ENCODE measurements at regions not wholly inside any gene's neighbourhood (a gene's known extent, or its start where the extent isn't known, plus 50 kb on each side); places are given as distances from the start of the nearest gene placed in this dataset.
A peak's percentile ranks its signal among the peaks of the same experiment; 100 is the strongest.

GRCh38 chr5:107211630-107212029 lies 459.1 kb downstream of the EFNA5 start:
- DNase-seq, result no peak

- no peak for DNase-seq
These were observed 461.9 kb downstream of the EFNA5 start for GRCh38 chr5:107208867-107209266.

GRCh38 chr5:107204413-107204812 lies 466.3 kb downstream of the EFNA5 start:
- no peak for DNase-seq

- DNase-seq, result no peak
These were observed 467.5 kb downstream of the EFNA5 start for GRCh38 chr5:107203243-107203642.

- no peak for DNase-seq
These were observed 471.0 kb downstream of the EFNA5 start for GRCh38 chr5:107199756-107200155.

GRCh38 chr5:107196500-107197059 lies 474.2 kb downstream of the EFNA5 start:
- DNase-seq, result no peak

GRCh38 chr5:107195890-107196395 lies 474.8 kb downstream of the EFNA5 start:
- DNase-seq, result no peak

GRCh38 chr5:107184871-107185270 lies 485.9 kb downstream of the EFNA5 start:
- DNase-seq, result no peak

GRCh38 chr5:107184066-107184465 lies 486.7 kb downstream of the EFNA5 start:
- DNase-seq, result no peak

- DNase-seq, result no peak
These were observed 500.1 kb downstream of the EFNA5 start for GRCh38 chr5:107170620-107171019.

GRCh38 chr5:107169867-107170266 lies 500.9 kb downstream of the EFNA5 start:
- no peak for DNase-seq

GRCh38 chr5:107168848-107169752 lies 501.6 kb downstream of the EFNA5 start:
- no peak for DNase-seq

- DNase-seq, result no peak
These were observed 502.7 kb downstream of the EFNA5 start for GRCh38 chr5:107168086-107168485.

GRCh38 chr5:107165296-107165695 lies 505.4 kb downstream of the EFNA5 start:
- DNase-seq, result no peak

- DNase-seq, result no peak
These were observed 512.9 kb downstream of the EFNA5 start for GRCh38 chr5:107157809-107158208.

GRCh38 chr5:107155707-107156106 lies 515.0 kb downstream of the EFNA5 start:
- DNase-seq, result no peak

- DNase-seq, result no peak
These were observed 516.1 kb downstream of the EFNA5 start for GRCh38 chr5:107154593-107154992.

GRCh38 chr5:107153283-107153682 lies 517.5 kb downstream of the EFNA5 start:
- no peak for DNase-seq

GRCh38 chr5:107149243-107150005 lies 521.3 kb downstream of the EFNA5 start:
- DNase-seq, result peak; percentile 23

GRCh38 chr5:107147589-107147988 lies 523.1 kb downstream of the EFNA5 start:
- DNase-seq, result no peak

GRCh38 chr5:107146901-107147300 lies 523.8 kb downstream of the EFNA5 start:
- DNase-seq, result no peak

GRCh38 chr5:107135391-107135790 lies 535.3 kb downstream of the EFNA5 start:
- no peak for DNase-seq

GRCh38 chr5:107134931-107135330 lies 535.8 kb downstream of the EFNA5 start:
- DNase-seq, result no peak

- DNase-seq, result no peak
These were observed 541.7 kb downstream of the EFNA5 start for GRCh38 chr5:107129051-107129450.

Measured in activated CD4-positive, alpha-beta T cell treated with anti-CD3 and anti-CD28 coated beads, Interleukin-2, amount 50 U/mL, for 16 hours (primary cell).